ENCODE measurements at regions not wholly inside any gene's neighbourhood (a gene's known extent, or its start where the extent isn't known, plus 50 kb on each side); places are given as distances from the start of the nearest gene placed in this dataset.

DNA sequence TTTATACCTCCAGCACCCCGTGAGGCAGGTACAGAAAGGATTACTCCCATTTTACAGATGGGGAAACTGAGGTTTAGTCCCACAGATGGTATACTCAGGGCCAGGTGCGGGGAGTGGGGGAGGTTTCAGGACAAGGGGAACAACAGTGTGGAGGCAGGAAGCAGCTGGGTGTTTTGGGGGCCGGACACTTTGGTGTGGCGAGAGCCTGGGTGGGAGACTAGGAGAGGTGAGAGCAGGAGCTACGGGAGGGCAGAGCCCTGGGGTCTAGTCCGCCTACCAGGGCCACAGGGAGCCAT, 61.7 kb downstream of the DIO3 start:
- no peak for DNase-seq (ENCODE audit: low spot score in 2 of 2)
- H3K9me3 ChIP-seq: no peaks in the 10 kb centered on the region
- WGBS: 93% methylated on average over 6 of the region's 6 CpGs
- H3K27me3 ChIP-seq: no peaks in the 10 kb centered on the region
- H3K4me1 ChIP-seq: peaks cover 5% of the 10 kb centered on the region
- no peaks in the 10 kb centered on the region for H3K36me3 ChIP-seq
- H3K4me3 ChIP-seq: no peak overlapping the region
- no peak overlapping the region for H3K27ac ChIP-seq
- TF ChIP-seq EP300 (IDR thresholded peaks at IDR 0.05): no peak
- no peak for TF ChIP-seq POLR2A (IDR thresholded peaks at IDR 0.05)
- TF ChIP-seq, protein P1, sequence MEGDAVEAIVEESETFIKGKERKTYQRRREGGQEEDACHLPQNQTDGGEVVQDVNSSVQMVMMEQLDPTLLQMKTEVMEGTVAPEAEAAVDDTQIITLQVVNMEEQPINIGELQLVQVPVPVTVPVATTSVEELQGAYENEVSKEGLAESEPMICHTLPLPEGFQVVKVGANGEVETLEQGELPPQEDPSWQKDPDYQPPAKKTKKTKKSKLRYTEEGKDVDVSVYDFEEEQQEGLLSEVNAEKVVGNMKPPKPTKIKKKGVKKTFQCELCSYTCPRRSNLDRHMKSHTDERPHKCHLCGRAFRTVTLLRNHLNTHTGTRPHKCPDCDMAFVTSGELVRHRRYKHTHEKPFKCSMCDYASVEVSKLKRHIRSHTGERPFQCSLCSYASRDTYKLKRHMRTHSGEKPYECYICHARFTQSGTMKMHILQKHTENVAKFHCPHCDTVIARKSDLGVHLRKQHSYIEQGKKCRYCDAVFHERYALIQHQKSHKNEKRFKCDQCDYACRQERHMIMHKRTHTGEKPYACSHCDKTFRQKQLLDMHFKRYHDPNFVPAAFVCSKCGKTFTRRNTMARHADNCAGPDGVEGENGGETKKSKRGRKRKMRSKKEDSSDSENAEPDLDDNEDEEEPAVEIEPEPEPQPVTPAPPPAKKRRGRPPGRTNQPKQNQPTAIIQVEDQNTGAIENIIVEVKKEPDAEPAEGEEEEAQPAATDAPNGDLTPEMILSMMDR (IDR thresholded peaks at IDR 0.05): no peak
- TF ChIP-seq POLR2AphosphoS5 (IDR thresholded peaks at IDR 0.05): no peak

GRCh38 chr14:101623685-101624444, 62.6 kb downstream of the DIO3 start:
- Histone ChIP-seq H3K9me3 (no peaks in the 10 kb centered on the region), H3K27ac (no peak overlapping the region), H3K4me3 (no peak overlapping the region), H3K27me3 (no peaks in the 10 kb centered on the region), H3K4me1 (peaks cover 13% of the 10 kb centered on the region), H3K36me3 (no peaks in the 10 kb centered on the region)
- 94% methylated on average over 9 of the region's 9 CpGs for WGBS
- no peak for DNase-seq (ENCODE audit: low spot score in 2 of 2)
- TF ChIP-seq POLR2AphosphoS5 (IDR thresholded peaks at IDR 0.05) (no peak), POLR2A (IDR thresholded peaks at IDR 0.05) (no peak), EP300 (IDR thresholded peaks at IDR 0.05) (no peak)
- TF ChIP-seq, protein P1 (IDR thresholded peaks at IDR 0.05): no peak

DNA sequence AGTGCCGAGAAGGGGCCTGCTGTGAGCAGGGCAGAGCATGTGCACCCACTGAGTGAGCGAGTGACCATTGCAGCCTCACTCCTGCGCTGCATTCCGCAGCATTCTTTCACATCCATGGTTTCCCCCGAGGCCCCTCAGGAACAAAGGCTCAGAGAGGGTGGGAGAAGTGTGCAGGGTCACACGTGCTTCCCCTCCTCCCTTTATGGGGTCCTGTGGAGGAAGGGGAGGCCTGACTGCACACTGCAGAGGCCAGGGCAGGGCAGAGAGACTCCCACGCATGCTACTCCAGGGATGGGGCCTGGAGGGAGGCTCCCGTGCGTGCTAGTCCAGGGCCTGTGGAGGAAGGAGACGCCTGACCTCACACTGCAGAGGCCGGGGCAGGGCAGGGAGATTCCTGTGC, 63.2 kb downstream of the DIO3 start:
- no peaks in the 10 kb centered on the region for H3K27me3 ChIP-seq
- H3K9me3 ChIP-seq: no peaks in the 10 kb centered on the region
- DNase-seq (ENCODE audit: low spot score in 2 of 2): no peak
- H3K4me1 ChIP-seq: peaks cover 15% of the 10 kb centered on the region
- H3K27ac ChIP-seq: no peak overlapping the region
- 76% methylated on average over 10 of the region's 11 CpGs for WGBS
- H3K36me3 ChIP-seq: no peaks in the 10 kb centered on the region
- TF ChIP-seq EP300 (IDR thresholded peaks at IDR 0.05): no peak
- TF ChIP-seq POLR2A (IDR thresholded peaks at IDR 0.05): no peak
- TF ChIP-seq POLR2AphosphoS5 (IDR thresholded peaks at IDR 0.05): no peak
- TF ChIP-seq, protein P1 (IDR thresholded peaks at IDR 0.05): no peak
- H3K4me3 ChIP-seq: no peak overlapping the region

- no peak for TF ChIP-seq POLR2A (IDR thresholded peaks at IDR 0.05)
- TF ChIP-seq EP300 (IDR thresholded peaks at IDR 0.05): no peak
- TF ChIP-seq, protein P1 (IDR thresholded peaks at IDR 0.05): no peak
- TF ChIP-seq POLR2AphosphoS5 (IDR thresholded peaks at IDR 0.05): no peak
- Histone ChIP-seq H3K27ac (no peak overlapping the region), H3K9me3 (no peaks in the 10 kb centered on the region), H3K27me3 (no peaks in the 10 kb centered on the region), H3K4me3 (no peak overlapping the region), H3K36me3 (no peaks in the 10 kb centered on the region), H3K4me1 (peaks cover 15% of the 10 kb centered on the region)
- 87% methylated on average over 1 of the region's 1 CpG for WGBS
- no peak for DNase-seq (ENCODE audit: low spot score in 2 of 2)
These were observed 64.2 kb downstream of the DIO3 start for GRCh38 chr14:101625336-101626097.

DNA sequence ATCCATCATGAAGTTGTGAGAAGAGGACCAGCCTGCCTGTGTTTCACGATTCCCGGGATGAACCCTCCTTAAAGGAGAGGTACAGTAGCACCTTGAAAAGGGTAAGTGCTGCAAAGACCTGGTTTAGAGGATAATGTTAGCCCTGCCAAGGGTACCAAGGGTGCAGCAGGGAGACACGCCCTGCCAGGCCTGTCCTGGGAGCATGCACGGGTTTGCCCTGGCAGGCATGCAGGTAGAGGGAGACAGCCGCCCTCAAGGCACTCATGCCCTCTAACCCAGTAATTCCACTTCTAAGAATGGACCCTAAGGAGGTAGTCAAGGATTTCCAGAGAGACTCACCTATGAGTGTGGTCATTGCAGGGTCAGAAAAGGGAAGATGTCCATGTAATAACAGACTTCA, 65.0 kb downstream of the DIO3 start:
- H3K4me1 ChIP-seq: peaks cover 15% of the 10 kb centered on the region
- no peak overlapping the region for H3K4me3 ChIP-seq
- DNase-seq (ENCODE audit: low spot score in 2 of 2): no peak
- H3K9me3 ChIP-seq: no peaks in the 10 kb centered on the region
- H3K36me3 ChIP-seq: no peaks in the 10 kb centered on the region
- H3K27ac ChIP-seq: no peak overlapping the region
- H3K27me3 ChIP-seq: no peaks in the 10 kb centered on the region
- TF ChIP-seq POLR2AphosphoS5 (IDR thresholded peaks at IDR 0.05) (no peak), POLR2A (IDR thresholded peaks at IDR 0.05) (no peak), EP300 (IDR thresholded peaks at IDR 0.05) (no peak)
- TF ChIP-seq, protein P1 (IDR thresholded peaks at IDR 0.05): no peak
- 78% methylated on average over 5 of the region's 5 CpGs for WGBS

All from suprapubic skin (tissue), 4 donors.